Dermis microvascular lymphatic vessel endothelial cell (primary cell): ENCODE measurements at regions not wholly inside any gene's neighbourhood (a gene's known extent, or its start where the extent isn't known, plus 50 kb on each side); places are given as distances from the start of the nearest gene placed in this dataset.
A peak's percentile ranks its signal among the peaks of the same experiment; 100 is the strongest.
"Not testable (repeated sequence)": the region's sequence is repeated elsewhere in the genome, so short reads cannot be mapped to it uniquely, and the experiment has no call there.

ENCODE experiments used
- DNase-seq, 2 donors: peaks; one replicate each; pipeline versions ENCODE4 v3.0.0 to v3.0.0-alpha.2; 2010; ENCODE audit warnings: low read depth in 2 of 2

DNA sequence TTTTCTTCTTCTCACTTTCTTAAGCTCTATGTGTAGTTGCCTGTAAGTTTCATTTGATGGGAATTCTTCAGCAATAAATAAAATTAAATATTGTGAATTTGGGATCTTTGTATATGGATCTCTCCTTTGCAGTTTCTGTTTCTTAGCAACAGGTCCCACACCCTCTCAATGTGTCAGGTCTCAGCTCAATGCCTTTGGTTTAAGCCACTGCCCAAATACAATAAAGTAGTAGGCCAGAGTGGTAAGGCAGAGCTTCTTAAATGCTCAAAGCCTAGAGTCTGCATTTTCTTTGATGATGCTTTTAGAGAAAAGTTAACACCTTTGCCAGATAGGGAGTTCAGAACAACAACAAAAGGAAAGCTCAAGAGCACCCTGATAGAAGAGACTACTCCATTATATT lies 343.7 kb downstream of the NSUN3 start:
- DNase-seq, result no peak

GRCh38 chr3:94412936-94413335 lies 350.1 kb downstream of the NSUN3 start:
- DNase-seq, result not testable (repeated sequence)

DNA sequence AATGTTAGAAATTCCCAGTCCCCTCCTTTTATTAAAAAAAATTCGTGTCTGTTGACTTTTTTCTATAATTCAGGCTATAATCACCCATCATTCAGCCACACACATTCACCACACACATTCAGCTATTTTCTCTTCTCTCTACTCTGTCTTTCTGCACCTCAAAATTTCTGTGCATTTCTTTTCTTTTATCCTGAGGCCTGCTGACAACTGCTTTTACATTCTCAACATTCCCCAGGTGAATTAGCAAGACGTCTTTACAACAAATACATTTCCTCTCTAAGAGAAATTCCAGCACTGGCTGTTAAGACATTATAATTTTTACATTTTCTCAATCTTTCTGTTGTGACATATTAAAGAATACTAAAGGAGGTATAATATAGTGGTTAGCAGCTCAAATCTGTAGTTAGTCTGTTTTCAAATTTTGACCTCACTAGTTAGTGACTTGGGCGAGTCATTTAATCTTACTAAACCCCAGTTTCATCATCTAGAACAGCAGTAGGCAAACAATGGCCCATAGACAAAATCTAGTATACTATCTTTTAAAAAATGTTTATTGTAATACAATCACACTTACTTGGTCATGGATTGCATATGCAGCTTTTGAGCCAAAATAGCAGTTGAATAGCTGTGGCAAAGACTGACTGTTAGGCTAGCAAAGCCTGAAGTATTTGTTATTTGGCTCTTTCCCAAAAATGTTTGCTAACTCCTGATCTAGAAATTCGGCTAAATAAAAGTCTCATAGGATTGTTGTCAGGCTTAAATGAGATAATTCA lies 350.7 kb downstream of the NSUN3 start:
- no peak for DNase-seq

DNA sequence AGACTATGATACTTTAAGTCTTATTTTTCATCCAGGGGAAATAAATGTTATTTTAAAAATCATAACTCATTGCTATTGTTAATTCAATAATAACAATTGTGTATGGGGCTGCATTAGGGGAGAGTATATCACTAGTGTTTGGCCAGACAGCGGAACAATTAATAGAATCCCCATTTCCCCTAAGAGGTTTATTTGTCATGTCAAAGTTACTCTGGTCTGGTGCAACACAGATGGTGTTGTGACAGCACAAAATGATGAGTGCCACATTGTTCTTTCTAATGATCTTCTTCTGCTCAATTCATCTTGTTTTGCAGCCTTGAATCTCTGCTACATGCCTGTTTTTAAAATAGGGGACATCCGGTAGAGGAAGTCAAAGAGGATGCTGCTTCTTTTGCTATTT lies 351.6 kb downstream of the NSUN3 start:
- DNase-seq, result peak; percentile 15 to 24

DNA sequence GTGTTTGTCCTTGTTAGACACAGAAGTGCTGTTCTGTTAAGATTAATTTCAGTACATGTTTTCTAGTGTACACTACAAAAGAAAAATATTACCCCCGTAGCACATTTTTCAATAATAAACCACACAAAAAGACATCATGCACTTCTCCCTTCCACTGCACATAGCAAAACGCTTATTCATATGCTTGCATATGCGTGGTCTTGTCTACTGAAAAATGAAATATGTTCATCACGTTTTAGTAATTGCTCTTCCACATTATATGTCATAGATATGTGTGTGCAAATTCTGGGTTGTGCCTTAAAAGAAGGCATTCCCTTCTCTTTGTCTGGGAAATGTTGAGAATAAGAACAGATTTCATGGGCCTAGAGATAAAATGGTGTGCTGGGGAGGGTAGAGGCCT lies 353.9 kb downstream of the NSUN3 start:
- no peak for DNase-seq

GRCh38 chr3:94417963-94418455 lies 355.1 kb downstream of the NSUN3 start:
- no peak for DNase-seq

GRCh38 chr3:94420931-94421330 lies 358.1 kb downstream of the NSUN3 start:
- no peak for DNase-seq

DNA sequence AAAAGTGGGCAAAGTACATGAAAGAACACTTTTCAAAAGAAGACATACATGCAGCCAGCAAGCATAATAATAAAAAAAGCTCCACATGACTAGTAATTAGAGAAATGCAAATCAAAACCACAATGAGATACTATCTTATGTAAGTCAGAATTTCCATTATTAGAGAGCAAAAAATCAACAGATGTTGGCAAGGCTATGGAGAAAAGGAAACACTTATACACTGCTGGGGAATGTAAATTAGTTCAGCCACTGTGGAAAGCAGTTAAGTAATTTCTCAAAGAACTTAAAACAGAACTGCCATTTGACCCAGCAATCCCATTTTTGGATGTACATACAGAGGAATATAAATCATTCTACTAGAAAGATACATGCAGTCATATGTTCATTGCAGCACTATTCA lies 360.7 kb downstream of the NSUN3 start:
- no peak for DNase-seq

DNA sequence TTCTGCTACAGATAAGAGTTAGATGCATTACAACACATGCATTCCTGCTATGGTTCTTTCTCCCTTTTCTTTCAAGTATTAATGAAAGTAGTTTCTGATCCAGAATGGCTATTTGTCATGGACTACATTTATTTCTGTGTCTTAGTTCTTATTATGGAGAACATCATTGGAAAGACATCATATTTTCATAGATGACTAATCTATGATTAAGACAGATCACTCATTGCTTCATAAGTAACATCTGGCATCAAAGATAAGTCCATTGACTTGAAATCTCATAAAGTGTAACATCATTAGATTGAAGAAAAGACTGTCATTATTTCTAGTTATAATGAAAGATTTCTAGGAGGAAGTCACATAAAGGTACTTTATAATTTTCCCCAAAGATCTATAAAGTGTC lies 366.7 kb downstream of the NSUN3 start:
- no peak for DNase-seq

- DNase-seq, result no peak
Observed at GRCh38 chr3:94431876-94432570, 369.2 kb downstream of the NSUN3 start.

DNA sequence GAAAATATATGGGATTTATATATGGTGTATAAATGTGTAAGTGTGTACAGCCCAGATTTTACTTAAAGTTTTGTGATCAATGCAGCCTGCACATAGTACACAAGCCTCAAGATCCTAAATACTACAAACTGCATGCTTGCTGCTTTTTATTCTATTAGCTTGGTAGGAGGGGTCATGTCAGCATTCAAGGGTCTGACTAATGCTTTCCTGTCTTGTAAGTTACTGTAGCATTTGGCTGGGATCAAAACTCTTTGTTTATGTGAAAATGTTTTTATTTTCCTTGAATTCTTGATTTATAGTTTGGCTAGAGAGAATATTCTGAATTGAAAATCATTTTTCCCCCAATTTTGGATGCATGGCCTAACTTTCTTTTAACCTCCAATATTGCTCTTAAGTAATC lies 370.9 kb downstream of the NSUN3 start:
- DNase-seq, result peak in 1 of 2 donors; percentile 64

- peak; percentile 63 to 75 for DNase-seq
Observed at GRCh38 chr3:94440767-94441493, 378.1 kb downstream of the NSUN3 start.

DNA sequence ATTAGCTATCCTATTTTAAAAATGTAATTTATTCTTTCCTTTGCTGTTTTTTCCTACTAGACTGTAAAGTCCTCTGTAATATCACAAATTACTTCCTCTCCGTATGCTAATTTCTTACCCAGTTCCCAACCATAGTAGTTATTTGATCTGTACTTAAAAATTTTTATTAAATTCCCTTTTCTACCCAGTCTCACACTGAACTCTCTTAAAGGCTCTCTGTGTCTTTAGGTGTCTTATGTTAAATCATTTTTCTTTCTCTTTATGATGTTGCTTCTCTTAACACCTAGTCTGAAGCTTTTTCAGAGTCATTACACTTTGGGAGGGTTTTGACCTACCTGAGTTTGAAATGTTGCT lies 378.6 kb downstream of the NSUN3 start:
- DNase-seq, result no peak

GRCh38 chr3:94453864-94454263 lies 391.0 kb downstream of the NSUN3 start:
- no peak for DNase-seq

- DNase-seq, result no peak
Observed at GRCh38 chr3:94459167-94459566, 396.3 kb downstream of the NSUN3 start.

- no peak for DNase-seq
Observed at GRCh38 chr3:94460931-94461330, 398.1 kb downstream of the NSUN3 start.

- no peak for DNase-seq
Observed at GRCh38 chr3:94462931-94463330, 400.1 kb downstream of the NSUN3 start.

- no peak for DNase-seq
Observed at GRCh38 chr3:94472511-94472910, 409.6 kb downstream of the NSUN3 start.

GRCh38 chr3:94481226-94481898 lies 418.5 kb downstream of the NSUN3 start:
- no peak for DNase-seq

DNA sequence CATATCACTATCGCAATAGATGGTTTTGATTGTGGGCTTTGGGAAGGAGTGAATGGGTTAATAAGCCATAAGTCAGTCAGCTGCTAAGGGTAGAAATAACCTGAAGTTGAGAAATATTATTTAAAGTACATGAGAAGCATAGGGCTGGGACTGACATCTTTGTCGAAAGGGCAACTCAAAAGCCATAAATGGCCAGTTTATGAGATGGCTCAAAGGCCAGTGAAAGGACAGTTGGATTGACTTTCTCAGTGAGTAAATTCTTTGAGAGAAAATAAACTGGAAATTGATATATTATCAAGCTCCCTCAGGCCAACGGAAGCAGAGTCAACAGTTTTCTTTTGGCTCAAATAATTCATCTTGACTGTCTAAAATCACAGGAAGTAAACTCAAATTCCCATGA lies 419.8 kb downstream of the NSUN3 start:
- no peak for DNase-seq

- DNase-seq, result no peak
Observed at GRCh38 chr3:94483403-94483802, 420.5 kb downstream of the NSUN3 start.

DNA sequence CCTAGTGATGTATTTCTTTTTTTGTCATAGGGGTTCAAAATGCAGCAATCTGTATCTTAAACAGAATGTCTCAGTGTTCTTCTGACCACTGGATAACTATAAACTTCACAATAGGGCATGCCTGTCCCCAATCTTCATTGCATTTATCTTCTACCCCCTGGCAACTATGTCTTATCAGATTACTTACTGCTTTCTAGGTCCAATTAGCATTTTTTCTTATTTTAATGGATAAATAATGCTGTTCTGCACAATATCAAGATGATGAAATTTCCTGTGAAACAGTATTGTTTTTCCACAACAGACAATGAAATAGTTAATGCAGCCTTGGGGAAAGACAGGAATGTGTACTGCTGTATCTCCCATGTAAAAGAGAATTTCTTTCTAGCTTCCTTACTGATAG lies 432.1 kb downstream of the NSUN3 start:
- DNase-seq, result no peak
